ENCODE measurements at regions not wholly inside any gene's neighbourhood (a gene's known extent, or its start where the extent isn't known, plus 50 kb on each side); places are given as distances from the start of the nearest gene placed in this dataset.

DNA sequence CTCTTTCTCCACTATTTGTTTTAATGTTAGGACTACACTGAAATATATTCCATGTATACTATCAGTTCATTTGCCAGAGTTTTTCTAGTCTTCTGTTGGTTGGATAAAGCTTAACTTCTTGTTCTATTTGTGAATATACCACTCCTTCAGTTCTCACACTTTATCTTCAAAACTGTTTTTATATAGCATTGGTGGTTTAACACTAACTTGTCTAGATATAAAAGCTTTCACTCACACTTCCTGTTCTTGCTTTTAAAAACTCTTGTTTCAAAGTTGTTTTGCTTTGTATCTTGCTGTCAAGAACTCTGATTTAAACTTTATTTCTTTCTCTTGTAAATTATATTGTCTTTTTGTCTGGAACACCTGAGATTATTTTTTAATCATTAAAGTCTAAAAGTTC is 226.8 kb upstream of the TENT5A start:
- TF ChIP-seq, protein P1, sequence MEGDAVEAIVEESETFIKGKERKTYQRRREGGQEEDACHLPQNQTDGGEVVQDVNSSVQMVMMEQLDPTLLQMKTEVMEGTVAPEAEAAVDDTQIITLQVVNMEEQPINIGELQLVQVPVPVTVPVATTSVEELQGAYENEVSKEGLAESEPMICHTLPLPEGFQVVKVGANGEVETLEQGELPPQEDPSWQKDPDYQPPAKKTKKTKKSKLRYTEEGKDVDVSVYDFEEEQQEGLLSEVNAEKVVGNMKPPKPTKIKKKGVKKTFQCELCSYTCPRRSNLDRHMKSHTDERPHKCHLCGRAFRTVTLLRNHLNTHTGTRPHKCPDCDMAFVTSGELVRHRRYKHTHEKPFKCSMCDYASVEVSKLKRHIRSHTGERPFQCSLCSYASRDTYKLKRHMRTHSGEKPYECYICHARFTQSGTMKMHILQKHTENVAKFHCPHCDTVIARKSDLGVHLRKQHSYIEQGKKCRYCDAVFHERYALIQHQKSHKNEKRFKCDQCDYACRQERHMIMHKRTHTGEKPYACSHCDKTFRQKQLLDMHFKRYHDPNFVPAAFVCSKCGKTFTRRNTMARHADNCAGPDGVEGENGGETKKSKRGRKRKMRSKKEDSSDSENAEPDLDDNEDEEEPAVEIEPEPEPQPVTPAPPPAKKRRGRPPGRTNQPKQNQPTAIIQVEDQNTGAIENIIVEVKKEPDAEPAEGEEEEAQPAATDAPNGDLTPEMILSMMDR (IDR thresholded peaks at IDR 0.05; ENCODE audit: unreplicated experiment): no peak
- H3K9me3 Mint-ChIP-seq: peaks cover 64% of the 10 kb centered on the region
- no peak overlapping the region for H3K27ac Mint-ChIP-seq
- peaks cover 7% of the 10 kb centered on the region for H3K36me3 Mint-ChIP-seq
- DNase-seq (ENCODE audit: low spot score in 2 of 2, unreplicated experiment in 2 of 2): no peak
- no peak overlapping the region for H3K4me3 Mint-ChIP-seq
- no peaks in the 10 kb centered on the region for H3K4me1 Mint-ChIP-seq
- H3K27me3 Mint-ChIP-seq (ENCODE audit: low read depth): no peaks in the 10 kb centered on the region

GRCh38 chr6:81978230-81978629 is 225.7 kb upstream of the TENT5A start:
- no peaks in the 10 kb centered on the region for H3K4me1 Mint-ChIP-seq
- H3K4me3 Mint-ChIP-seq: no peak overlapping the region
- H3K9me3 Mint-ChIP-seq: peaks cover 73% of the 10 kb centered on the region
- no peak for DNase-seq (ENCODE audit: low spot score in 2 of 2, unreplicated experiment in 2 of 2)
- TF ChIP-seq, protein P1 (IDR thresholded peaks at IDR 0.05; ENCODE audit: unreplicated experiment): no peak
- no peak overlapping the region for H3K27ac Mint-ChIP-seq
- H3K36me3 Mint-ChIP-seq: peaks cover 8% of the 10 kb centered on the region
- no peaks in the 10 kb centered on the region for H3K27me3 Mint-ChIP-seq (ENCODE audit: low read depth)

- H3K27ac Mint-ChIP-seq: no peak overlapping the region
- H3K9me3 Mint-ChIP-seq: peaks cover 80% of the 10 kb centered on the region
- DNase-seq (ENCODE audit: low spot score in 2 of 2, unreplicated experiment in 2 of 2): no peak
- no peaks in the 10 kb centered on the region for H3K27me3 Mint-ChIP-seq (ENCODE audit: low read depth)
- no peaks in the 10 kb centered on the region for H3K4me1 Mint-ChIP-seq
- H3K4me3 Mint-ChIP-seq: no peak overlapping the region
- peaks cover 8% of the 10 kb centered on the region for H3K36me3 Mint-ChIP-seq
- TF ChIP-seq, protein P1 (IDR thresholded peaks at IDR 0.05; ENCODE audit: unreplicated experiment): no peak
Measured at GRCh38 chr6:81977486-81977885, 225.0 kb upstream of the TENT5A start.

- no peak overlapping the region for H3K27ac Mint-ChIP-seq
Measured at GRCh38 chr6:81969814-81970213, 217.3 kb upstream of the TENT5A start.

GRCh38 chr6:81969011-81969410 is 216.5 kb upstream of the TENT5A start:
- DNase-seq (ENCODE audit: low spot score in 2 of 2, unreplicated experiment in 2 of 2): no peak
- no peak overlapping the region for H3K4me3 Mint-ChIP-seq
- H3K36me3 Mint-ChIP-seq: peaks cover 1% of the 10 kb centered on the region
- H3K27ac Mint-ChIP-seq: no peak overlapping the region
- no peaks in the 10 kb centered on the region for H3K27me3 Mint-ChIP-seq (ENCODE audit: low read depth)
- TF ChIP-seq, protein P1 (IDR thresholded peaks at IDR 0.05; ENCODE audit: unreplicated experiment): no peak
- H3K9me3 Mint-ChIP-seq: peaks cover 27% of the 10 kb centered on the region
- no peaks in the 10 kb centered on the region for H3K4me1 Mint-ChIP-seq

More at GRCh38 chr6:81969814-81970213, 217.3 kb upstream of the TENT5A start:
- TF ChIP-seq, protein P1 (IDR thresholded peaks at IDR 0.05; ENCODE audit: unreplicated experiment): no peak
- Mint-ChIP-seq H3K9me3 (peaks cover 35% of the 10 kb centered on the region), H3K36me3 (peaks cover 1% of the 10 kb centered on the region), H3K4me1 (no peaks in the 10 kb centered on the region), H3K27me3 (ENCODE audit: low read depth) (no peaks in the 10 kb centered on the region), H3K4me3 (no peak overlapping the region)
- no peak for DNase-seq (ENCODE audit: low spot score in 2 of 2, unreplicated experiment in 2 of 2)

- TF ChIP-seq, protein P1 (IDR thresholded peaks at IDR 0.05; ENCODE audit: unreplicated experiment): no peak
Measured at GRCh38 chr6:81966968-81967367, 214.5 kb upstream of the TENT5A start.

More at GRCh38 chr6:81966968-81967367, 214.5 kb upstream of the TENT5A start:
- H3K4me1 Mint-ChIP-seq: no peaks in the 10 kb centered on the region
- H3K27ac Mint-ChIP-seq: no peak overlapping the region
- H3K4me3 Mint-ChIP-seq: no peak overlapping the region
- no peaks in the 10 kb centered on the region for H3K36me3 Mint-ChIP-seq
- H3K27me3 Mint-ChIP-seq (ENCODE audit: low read depth): no peaks in the 10 kb centered on the region
- no peak for DNase-seq (ENCODE audit: low spot score in 2 of 2, unreplicated experiment in 2 of 2)
- H3K9me3 Mint-ChIP-seq: peaks cover 8% of the 10 kb centered on the region

Data from mesothelial cell of epicardium (in vitro differentiated cells).